Activated CD4-positive, alpha-beta T cell treated with anti-CD3 and anti-CD28 coated beads, Interleukin-2, amount 10 ng/mL, durations not matched to agents 24 days and 14 days (primary cell): ENCODE measurements at regions not wholly inside any gene's neighbourhood (a gene's known extent, or its start where the extent isn't known, plus 50 kb on each side); places are given as distances from the start of the nearest gene placed in this dataset.
A peak's percentile ranks its signal among the peaks of the same experiment; 100 is the strongest.
"Not testable (repeated sequence)": the region's sequence is repeated elsewhere in the genome, so short reads cannot be mapped to it uniquely, and the experiment has no call there.

Source experiments
- DNase-seq: peaks from one replicate; pipeline ENCODE4 v3.0.0; 2022
- H3K27ac Mint-ChIP-seq: one replicate; pipeline ENCODE4 v1.8.0; 2022; ENCODE audit warnings: mild to moderate bottlenecking, mixed read lengths
- H3K27me3 Mint-ChIP-seq: one replicate; pipeline ENCODE4 v1.8.0; 2022; ENCODE audit warnings: mixed read lengths
- H3K36me3 Mint-ChIP-seq: one replicate; pipeline ENCODE4 v1.8.0; 2022; ENCODE audit warnings: low read depth, mild to moderate bottlenecking, mixed read lengths
- H3K4me1 Mint-ChIP-seq: one replicate; pipeline ENCODE4 v1.8.0; 2021; ENCODE audit warnings: mixed read lengths
- H3K4me3 Mint-ChIP-seq: one replicate; pipeline ENCODE4 v1.8.0; 2022; ENCODE audit warnings: mild to moderate bottlenecking, moderate library complexity, mixed read lengths
- H3K9me3 Mint-ChIP-seq: one replicate; pipeline ENCODE4 v1.8.0; 2021; ENCODE audit warnings: mixed read lengths
- intact Hi-C: fragments of 100-400 bp; cut with micrococcal nuclease; formaldehyde crosslinking; loops from one replicate; pipeline ENCODE4 v1.15.1; 2023

DNA sequence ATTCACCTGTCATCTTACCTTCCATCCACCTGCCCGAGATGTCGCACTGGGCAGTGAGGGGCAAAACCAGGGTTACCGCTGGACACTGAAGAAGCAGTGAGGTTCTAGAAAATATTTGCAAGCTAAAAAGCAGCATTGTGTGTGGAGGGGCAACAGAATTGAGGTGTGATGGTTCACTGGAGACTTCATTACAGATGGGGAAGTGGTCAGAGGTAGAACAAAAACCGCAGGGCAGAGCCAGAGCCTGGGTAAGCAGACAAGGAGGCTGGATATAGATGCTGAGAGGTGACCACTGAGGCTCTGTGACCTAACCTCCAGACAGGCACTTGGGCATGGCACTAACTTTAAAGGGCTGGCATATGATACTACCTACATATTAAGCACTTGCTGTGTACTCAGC lies 363.9 kb upstream of the PROX1 start:
- Mint-ChIP-seq H3K9me3 (peaks cover 2% of the 10 kb centered on the region), H3K27ac (no peak overlapping the region), H3K4me1 (peaks cover 3% of the 10 kb centered on the region), H3K27me3 (peaks cover 13% of the 10 kb centered on the region), H3K36me3 (no peaks in the 10 kb centered on the region), H3K4me3 (no peak overlapping the region)
- DNase-seq, result peak; percentile 19
- intact Hi-C loops, result no loop called here

DNA sequence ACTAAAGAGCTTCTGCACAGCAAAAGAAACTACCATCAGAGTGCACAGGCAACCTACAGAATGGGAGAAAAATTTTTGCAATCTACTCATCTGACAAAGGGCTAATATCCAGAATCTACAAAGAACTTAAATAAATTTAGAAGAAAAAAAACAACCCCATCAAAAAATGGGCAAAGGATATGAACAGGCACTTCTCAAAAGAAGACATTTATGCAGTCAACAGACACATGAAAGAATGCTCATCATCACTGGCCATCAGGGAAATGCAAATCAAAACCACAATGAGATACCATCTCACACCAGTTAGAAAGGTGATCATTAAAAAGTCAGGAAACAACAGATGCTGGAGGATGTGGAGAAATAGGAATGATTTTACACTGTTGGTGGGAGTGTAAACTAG lies 351.0 kb upstream of the PROX1 start:
- H3K4me3 Mint-ChIP-seq, H3K36me3 Mint-ChIP-seq, H3K27ac Mint-ChIP-seq, intact Hi-C loops, H3K4me1 Mint-ChIP-seq, H3K27me3 Mint-ChIP-seq, H3K9me3 Mint-ChIP-seq: not testable (repeated sequence)
- peak; percentile 0 for DNase-seq

DNA sequence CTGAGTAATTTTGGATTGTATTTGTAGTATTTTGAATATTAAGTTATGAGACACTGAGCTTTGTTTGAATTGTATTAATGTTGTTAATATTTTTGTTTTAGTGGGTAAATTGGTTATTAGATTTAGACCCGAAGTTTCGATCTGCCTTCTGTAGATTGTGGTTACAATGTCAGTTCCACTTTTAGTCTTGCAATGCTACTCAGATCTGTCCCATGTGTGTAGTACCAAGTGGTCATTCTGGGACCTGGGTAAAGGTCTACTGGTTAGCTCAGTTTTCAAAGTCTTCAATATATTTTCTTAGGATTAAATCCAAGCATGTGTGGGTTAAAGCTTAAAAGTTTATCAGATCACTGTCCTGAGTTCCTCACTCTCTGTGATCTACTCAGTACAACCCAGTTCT lies 346.5 kb upstream of the PROX1 start:
- peak; percentile 16 for DNase-seq
- Mint-ChIP-seq H3K27ac (no peak overlapping the region), H3K4me3 (no peak overlapping the region), H3K27me3 (peaks cover 1% of the 10 kb centered on the region), H3K36me3 (no peaks in the 10 kb centered on the region), H3K9me3 (no peaks in the 10 kb centered on the region), H3K4me1 (no peaks in the 10 kb centered on the region)
- intact Hi-C loops, result no loop called here

DNA sequence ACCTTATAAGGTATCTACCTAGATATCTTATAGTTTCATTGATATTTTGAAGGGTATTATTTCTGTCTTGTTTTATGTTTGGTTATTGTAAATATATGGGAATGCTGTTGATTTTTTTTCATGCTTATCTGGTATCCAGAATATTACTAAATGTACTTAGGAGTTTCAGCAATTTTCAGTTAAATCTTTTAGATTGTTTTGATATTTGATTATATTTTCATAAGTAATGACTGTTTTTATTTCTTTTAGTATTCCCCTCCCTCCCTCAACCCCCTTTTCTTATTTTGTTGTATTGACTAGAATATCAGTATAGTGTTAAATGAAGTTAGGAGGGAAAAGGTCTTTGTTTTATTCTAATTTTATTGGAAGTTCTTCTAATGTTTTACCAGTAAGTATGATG lies 344.4 kb upstream of the PROX1 start:
- Mint-ChIP-seq H3K36me3 (no peaks in the 10 kb centered on the region), H3K4me1 (no peaks in the 10 kb centered on the region), H3K4me3 (no peak overlapping the region), H3K9me3 (no peaks in the 10 kb centered on the region), H3K27ac (no peak overlapping the region), H3K27me3 (peaks cover 1% of the 10 kb centered on the region)
- intact Hi-C loops, result no loop called here
- DNase-seq, result no peak

DNA sequence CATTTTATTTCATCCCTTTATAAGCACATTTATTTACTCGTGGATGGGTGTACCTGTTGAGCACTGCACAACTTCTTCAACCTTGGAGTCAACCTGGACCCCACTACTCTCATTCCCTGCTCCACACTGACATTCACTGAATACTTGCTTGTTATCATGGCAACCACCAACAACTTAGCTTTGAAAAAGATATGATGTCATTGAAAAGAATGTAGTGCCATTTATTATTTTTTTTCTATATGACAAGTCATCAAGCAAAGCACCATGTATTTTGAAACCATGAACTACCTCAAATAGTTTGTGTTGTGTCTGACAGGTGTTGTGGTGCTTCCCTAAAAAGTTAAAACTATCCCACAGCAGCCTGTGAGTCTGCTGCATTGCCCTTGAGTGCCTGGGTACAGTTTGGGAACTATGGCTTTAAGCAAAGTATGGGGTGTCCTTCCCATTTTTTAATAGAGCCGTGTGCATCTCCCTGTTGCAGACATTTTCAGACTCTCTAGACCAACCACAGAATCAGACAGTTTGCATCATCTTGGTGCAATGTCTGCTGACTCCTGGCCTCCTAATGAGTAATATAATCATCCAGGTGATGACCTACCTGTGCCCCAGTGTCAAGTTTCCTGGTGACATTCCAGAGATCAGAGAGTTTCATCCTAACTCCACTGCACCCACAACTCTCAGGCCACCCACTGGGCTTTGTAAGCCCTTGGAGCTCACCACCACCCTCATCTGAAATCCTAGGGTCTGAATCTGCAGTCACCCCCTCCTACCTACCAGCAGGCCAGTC lies 339.7 kb upstream of the PROX1 start:
- DNase-seq, result peak; percentile 24
- Mint-ChIP-seq H3K4me1 (no peaks in the 10 kb centered on the region), H3K27ac (no peak overlapping the region), H3K27me3 (peaks cover 1% of the 10 kb centered on the region), H3K9me3 (no peaks in the 10 kb centered on the region), H3K4me3 (no peak overlapping the region), H3K36me3 (no peaks in the 10 kb centered on the region)
- intact Hi-C loops, result no loop called here

DNA sequence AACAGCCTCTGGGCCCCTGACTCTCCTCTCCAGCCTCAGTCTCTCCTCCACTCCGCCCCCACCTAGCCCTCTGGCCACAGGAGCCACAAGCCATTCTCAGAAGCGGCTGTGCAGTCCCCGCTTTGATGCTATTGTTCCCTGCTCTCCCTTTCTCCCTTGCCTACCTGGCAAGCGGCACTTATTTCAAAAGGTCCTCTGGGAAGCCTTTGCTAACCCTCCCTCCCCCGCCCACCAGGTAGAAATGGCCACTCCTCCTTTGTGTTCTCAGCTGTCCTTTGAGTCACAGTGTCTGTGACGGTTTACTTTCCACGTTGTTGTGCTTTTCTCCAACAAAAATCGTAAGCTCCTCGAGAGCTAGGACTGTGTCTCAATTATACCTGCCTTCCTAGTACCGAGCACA lies 338.4 kb upstream of the PROX1 start:
- H3K36me3 Mint-ChIP-seq, result no peaks in the 10 kb centered on the region
- H3K9me3 Mint-ChIP-seq, result no peaks in the 10 kb centered on the region
- H3K4me1 Mint-ChIP-seq, result no peaks in the 10 kb centered on the region
- no peak overlapping the region for H3K27ac Mint-ChIP-seq
- no peaks in the 10 kb centered on the region for H3K27me3 Mint-ChIP-seq
- H3K4me3 Mint-ChIP-seq, result no peak overlapping the region
- intact Hi-C loops, result no loop called here
- peak; percentile 6 for DNase-seq

DNA sequence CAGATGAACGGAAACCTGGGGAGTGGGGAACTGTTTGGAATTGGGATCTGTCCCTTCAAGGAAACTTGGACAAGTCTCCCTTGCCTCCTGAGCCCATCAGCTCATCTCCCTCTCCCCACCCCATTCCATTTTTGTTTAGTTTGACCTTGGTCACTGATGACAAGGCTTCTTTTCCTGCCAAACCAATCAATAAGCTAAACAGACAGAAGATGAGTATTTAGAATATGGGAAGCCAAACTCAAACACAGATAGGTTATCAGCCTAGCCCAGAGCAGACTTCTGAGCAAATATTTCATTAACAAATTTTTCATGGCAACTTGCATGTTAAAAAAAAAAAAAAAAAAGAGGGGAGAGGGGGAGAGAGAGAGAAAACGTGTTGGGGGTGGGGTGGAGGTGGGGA lies 337.2 kb upstream of the PROX1 start:
- Mint-ChIP-seq H3K4me3 (no peak overlapping the region), H3K27me3 (peaks cover 2% of the 10 kb centered on the region), H3K27ac (no peak overlapping the region), H3K36me3 (no peaks in the 10 kb centered on the region), H3K4me1 (no peaks in the 10 kb centered on the region), H3K9me3 (no peaks in the 10 kb centered on the region)
- intact Hi-C loops, result no loop called here
- DNase-seq, result no peak

DNA sequence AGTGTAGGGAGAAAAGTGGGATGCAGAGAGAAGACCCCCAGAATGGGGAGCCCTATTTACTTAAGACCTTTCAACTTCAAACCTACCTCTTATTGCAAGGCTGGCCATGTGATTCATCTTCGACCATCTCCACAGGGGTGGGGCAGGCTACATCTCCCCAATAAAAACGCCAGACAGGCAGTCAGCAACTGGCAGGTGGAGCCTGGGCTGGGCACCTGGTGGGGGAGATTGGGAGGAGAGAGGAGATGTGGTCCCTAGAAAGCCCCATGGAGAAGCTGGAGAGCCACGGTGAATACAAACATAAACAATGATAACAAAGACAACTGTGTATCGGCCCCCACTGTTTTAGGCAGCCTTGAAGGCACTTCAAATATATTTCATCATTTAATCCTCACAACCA lies 336.7 kb upstream of the PROX1 start:
- peak; percentile 26 for DNase-seq
- Mint-ChIP-seq H3K27ac (no peak overlapping the region), H3K36me3 (no peaks in the 10 kb centered on the region), H3K4me3 (no peak overlapping the region), H3K9me3 (no peaks in the 10 kb centered on the region), H3K27me3 (peaks cover 2% of the 10 kb centered on the region), H3K4me1 (no peaks in the 10 kb centered on the region)
- intact Hi-C loops, result no loop called here

DNA sequence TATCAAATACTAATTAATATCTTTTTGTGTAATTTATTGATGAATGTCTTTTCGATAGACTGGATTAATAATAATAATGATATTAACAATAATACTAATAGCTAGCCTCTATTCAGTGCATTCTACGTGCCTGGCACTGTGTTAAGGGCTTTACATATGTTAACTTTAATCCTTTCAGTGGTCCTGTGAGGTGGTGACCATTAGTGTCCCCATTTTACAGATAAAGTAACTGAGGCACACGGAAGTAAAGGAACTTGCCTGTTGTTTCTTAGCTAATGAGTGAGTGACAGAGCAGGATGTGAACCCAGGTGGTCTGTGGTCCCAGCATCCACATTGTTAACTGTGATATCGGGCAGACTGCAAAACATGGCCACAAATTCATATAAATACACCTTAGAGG lies 335.7 kb upstream of the PROX1 start:
- Mint-ChIP-seq H3K27ac (no peak overlapping the region), H3K9me3 (no peaks in the 10 kb centered on the region), H3K36me3 (no peaks in the 10 kb centered on the region), H3K4me3 (no peak overlapping the region), H3K4me1 (no peaks in the 10 kb centered on the region), H3K27me3 (peaks cover 2% of the 10 kb centered on the region)
- DNase-seq, result peak; percentile 4
- intact Hi-C loops, result no loop called here

DNA sequence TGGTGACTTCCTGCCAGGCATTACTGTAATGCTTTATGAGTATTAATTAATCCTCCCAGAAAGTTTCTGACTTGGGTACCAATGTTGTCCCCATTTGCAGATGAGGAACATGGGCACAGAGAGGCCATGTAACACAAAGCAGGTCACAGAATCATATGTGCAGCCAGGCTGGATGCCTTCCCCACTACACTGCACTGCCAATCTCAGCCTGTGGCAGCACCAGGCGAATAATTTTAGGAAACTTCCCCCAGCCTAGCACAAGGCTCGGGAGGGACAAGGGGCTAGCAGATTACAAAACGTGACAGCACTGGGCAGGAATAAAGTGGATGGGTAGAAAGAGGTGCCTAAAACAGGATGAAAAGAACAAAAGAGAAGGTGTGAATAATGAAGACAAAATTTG lies 331.7 kb upstream of the PROX1 start:
- Mint-ChIP-seq H3K36me3 (no peaks in the 10 kb centered on the region), H3K9me3 (no peaks in the 10 kb centered on the region), H3K27me3 (peaks cover 2% of the 10 kb centered on the region), H3K4me1 (no peaks in the 10 kb centered on the region), H3K27ac (no peak overlapping the region), H3K4me3 (no peak overlapping the region)
- peak; percentile 23 for DNase-seq
- intact Hi-C loops, result no loop called here

DNA sequence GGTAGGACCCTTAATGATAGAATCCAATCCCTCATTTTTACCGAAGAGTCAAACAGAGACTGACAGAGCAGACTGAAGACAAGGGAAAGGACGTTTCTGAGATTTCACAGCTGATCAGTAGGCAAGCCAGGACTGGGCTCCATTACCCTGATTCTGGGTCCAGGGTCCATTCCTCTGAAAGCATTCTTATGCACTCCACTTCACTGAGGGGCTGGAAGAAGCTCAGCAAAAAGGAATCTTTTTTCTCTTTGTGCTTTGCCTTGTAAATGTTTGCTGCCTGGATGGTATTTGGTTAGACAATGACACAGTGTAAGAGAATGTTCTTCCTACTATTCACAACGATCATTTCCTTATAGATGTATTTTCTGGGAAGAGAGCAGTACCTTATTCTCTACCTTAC lies 331.3 kb upstream of the PROX1 start:
- Mint-ChIP-seq H3K4me1 (no peaks in the 10 kb centered on the region), H3K36me3 (no peaks in the 10 kb centered on the region), H3K27ac (no peak overlapping the region), H3K4me3 (no peak overlapping the region), H3K27me3 (peaks cover 2% of the 10 kb centered on the region), H3K9me3 (no peaks in the 10 kb centered on the region)
- intact Hi-C loops, result no loop called here
- DNase-seq, result no peak

DNA sequence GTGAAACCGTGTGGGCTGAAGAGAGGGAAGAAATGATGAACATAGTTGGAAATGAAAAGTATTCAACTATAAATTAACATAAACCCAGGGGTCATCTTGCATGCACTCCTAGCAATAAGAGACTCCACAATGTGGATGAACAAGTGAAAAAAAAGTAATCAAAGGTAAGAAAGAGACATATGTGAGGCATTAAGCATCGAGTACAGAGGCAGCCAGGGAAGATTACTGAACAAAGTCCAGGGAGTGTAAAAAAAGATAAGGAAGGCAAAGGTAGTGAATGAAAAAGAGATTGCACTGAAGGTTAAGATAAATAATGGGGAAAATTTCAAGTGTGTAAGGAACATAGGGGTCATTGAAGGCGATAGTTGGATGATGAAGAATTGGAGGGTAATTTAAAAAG lies 330.8 kb upstream of the PROX1 start:
- Mint-ChIP-seq H3K36me3 (no peaks in the 10 kb centered on the region), H3K4me3 (no peak overlapping the region), H3K4me1 (no peaks in the 10 kb centered on the region), H3K27me3 (peaks cover 2% of the 10 kb centered on the region), H3K9me3 (no peaks in the 10 kb centered on the region), H3K27ac (no peak overlapping the region)
- intact Hi-C loops, result no loop called here
- DNase-seq, result no peak

DNA sequence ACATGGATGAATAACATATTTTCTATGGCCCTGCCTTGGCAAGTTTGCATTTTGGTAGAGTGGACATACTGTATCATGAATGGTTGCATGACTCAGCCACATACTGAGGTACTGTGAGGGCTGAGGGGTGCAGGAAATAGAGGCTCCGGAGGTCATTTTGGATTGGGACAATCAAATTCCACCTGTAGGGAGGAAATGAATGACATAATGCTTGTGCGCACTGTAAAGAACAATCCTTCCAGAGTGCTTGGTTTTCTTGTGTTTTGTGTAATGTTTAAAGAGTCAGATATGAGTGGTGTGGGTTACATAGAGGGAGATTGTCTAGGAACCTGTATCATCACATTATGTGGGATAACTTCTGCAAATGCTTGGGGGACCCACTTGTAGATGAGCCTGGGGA lies 329.9 kb upstream of the PROX1 start:
- Mint-ChIP-seq H3K27me3 (peaks cover 2% of the 10 kb centered on the region), H3K36me3 (no peaks in the 10 kb centered on the region), H3K4me1 (no peaks in the 10 kb centered on the region), H3K9me3 (no peaks in the 10 kb centered on the region), H3K27ac (no peak overlapping the region), H3K4me3 (no peak overlapping the region)
- DNase-seq, result no peak
- intact Hi-C loops, result no loop called here

DNA sequence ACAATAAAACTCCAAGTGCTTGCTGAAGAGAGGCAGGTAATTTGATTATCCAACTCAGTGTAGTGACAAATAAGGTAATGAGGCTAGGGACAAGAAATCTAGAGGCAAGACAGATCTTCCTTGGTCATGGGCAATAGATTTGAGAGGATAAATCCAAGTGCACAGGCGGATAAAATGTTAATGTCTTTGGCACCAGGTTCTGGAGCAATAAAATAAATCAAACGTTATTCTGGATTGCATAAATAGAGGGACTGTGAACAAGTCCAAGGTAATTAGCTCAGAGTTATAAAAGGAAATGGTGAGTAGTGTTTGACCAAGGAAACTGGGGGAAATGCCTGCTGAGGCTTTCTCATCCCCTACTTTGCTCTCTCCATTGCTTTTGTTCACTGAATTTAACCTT lies 329.3 kb upstream of the PROX1 start:
- Mint-ChIP-seq H3K4me1 (no peaks in the 10 kb centered on the region), H3K27ac (no peak overlapping the region), H3K36me3 (no peaks in the 10 kb centered on the region), H3K4me3 (no peak overlapping the region), H3K9me3 (no peaks in the 10 kb centered on the region), H3K27me3 (peaks cover 2% of the 10 kb centered on the region)
- no peak for DNase-seq
- intact Hi-C loops, result no loop called here
